ENCODE measurements at regions not wholly inside any gene's neighbourhood (a gene's known extent, or its start where the extent isn't known, plus 50 kb on each side); places are given as distances from the start of the nearest gene placed in this dataset.

GRCh38 chr6:92635553-92636153 is 783.7 kb downstream of the EPHA7 start:
- no peak for DNase-seq (ENCODE audit: low read depth)

- no peak for DNase-seq (ENCODE audit: low read depth)
These were observed 784.8 kb downstream of the EPHA7 start for GRCh38 chr6:92634561-92634960.

GRCh38 chr6:92623431-92623830 is 795.9 kb downstream of the EPHA7 start:
- no peak for DNase-seq (ENCODE audit: low read depth)

- no peak for DNase-seq (ENCODE audit: low read depth)
These were observed 801.6 kb downstream of the EPHA7 start for GRCh38 chr6:92617721-92618120.

- no peak for DNase-seq (ENCODE audit: low read depth)
These were observed 810.6 kb downstream of the EPHA7 start for GRCh38 chr6:92608751-92609150.

- no peak for DNase-seq (ENCODE audit: low read depth)
These were observed 826.2 kb downstream of the EPHA7 start for GRCh38 chr6:92593201-92593600.

- DNase-seq (ENCODE audit: low read depth): no peak
These were observed 829.4 kb downstream of the EPHA7 start for GRCh38 chr6:92589996-92590395.

- no peak for DNase-seq (ENCODE audit: low read depth)
These were observed 831.2 kb downstream of the EPHA7 start for GRCh38 chr6:92588148-92588547.

- DNase-seq (ENCODE audit: low read depth): no peak
These were observed 831.8 kb downstream of the EPHA7 start for GRCh38 chr6:92587525-92587924.

- no peak for DNase-seq (ENCODE audit: low read depth)
These were observed 833.0 kb downstream of the EPHA7 start for GRCh38 chr6:92586236-92586977.

GRCh38 chr6:92582211-92582610 is 837.1 kb downstream of the EPHA7 start:
- no peak for DNase-seq (ENCODE audit: low read depth)

- no peak for DNase-seq (ENCODE audit: low read depth)
These were observed 842.2 kb downstream of the EPHA7 start for GRCh38 chr6:92577077-92577719.

GRCh38 chr6:92568541-92568940 is 850.8 kb downstream of the EPHA7 start:
- DNase-seq (ENCODE audit: low read depth): no peak

- no peak for DNase-seq (ENCODE audit: low read depth)
These were observed 852.7 kb downstream of the EPHA7 start for GRCh38 chr6:92566632-92567031.

- DNase-seq (ENCODE audit: low read depth): no peak
These were observed 855.0 kb downstream of the EPHA7 start for GRCh38 chr6:92564376-92564775.

GRCh38 chr6:92559611-92560010 is 859.7 kb downstream of the EPHA7 start:
- no peak for DNase-seq (ENCODE audit: low read depth)

GRCh38 chr6:92559003-92559402 is 860.4 kb downstream of the EPHA7 start:
- no peak for DNase-seq (ENCODE audit: low read depth)

GRCh38 chr6:92550501-92550900 is 868.9 kb downstream of the EPHA7 start:
- DNase-seq (ENCODE audit: low read depth): no peak

- DNase-seq (ENCODE audit: low read depth): no peak
These were observed 873.5 kb downstream of the EPHA7 start for GRCh38 chr6:92545861-92546260.

GRCh38 chr6:92541448-92542060 is 877.8 kb downstream of the EPHA7 start:
- DNase-seq (ENCODE audit: low read depth): no peak

- DNase-seq (ENCODE audit: low read depth): no peak
These were observed 880.4 kb downstream of the EPHA7 start for GRCh38 chr6:92538926-92539325.

GRCh38 chr6:92538275-92538674 is 881.1 kb downstream of the EPHA7 start:
- DNase-seq (ENCODE audit: low read depth): no peak

- no peak for DNase-seq (ENCODE audit: low read depth)
These were observed 885.2 kb downstream of the EPHA7 start for GRCh38 chr6:92534109-92534508.
